ENCODE measurements at regions not wholly inside any gene's neighbourhood (a gene's known extent, or its start where the extent isn't known, plus 50 kb on each side); places are given as distances from the start of the nearest gene placed in this dataset.

DNA sequence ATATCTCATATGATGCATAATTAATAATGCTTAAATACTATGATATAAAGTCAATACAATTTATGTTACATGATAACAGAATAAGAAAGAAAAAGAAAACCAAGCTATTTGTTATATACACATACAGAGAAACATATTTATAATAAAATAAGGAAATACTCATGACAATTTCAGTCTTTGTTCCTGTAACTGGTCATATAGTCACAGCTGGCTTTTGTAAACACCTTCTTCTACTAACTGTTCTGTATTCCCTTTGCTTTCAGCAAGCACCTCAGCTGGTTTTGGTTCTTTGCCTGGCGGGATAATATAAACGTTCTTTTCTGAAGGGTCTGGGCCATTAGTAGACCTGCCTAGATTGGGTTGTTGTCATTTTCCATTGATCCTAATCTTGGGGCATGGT lies 158.5 kb downstream of the COPS8 start:
- no peak for DNase-seq (ENCODE audit: low read depth in 2 of 2)

- DNase-seq (ENCODE audit: low read depth in 2 of 2): no peak
Observed at GRCh38 chr2:237244976-237245646, 159.4 kb downstream of the COPS8 start.

- no peak for DNase-seq (ENCODE audit: low read depth in 2 of 2)
Observed at GRCh38 chr2:237250599-237250998, 163.4 kb downstream of the COL6A3 start.

DNA sequence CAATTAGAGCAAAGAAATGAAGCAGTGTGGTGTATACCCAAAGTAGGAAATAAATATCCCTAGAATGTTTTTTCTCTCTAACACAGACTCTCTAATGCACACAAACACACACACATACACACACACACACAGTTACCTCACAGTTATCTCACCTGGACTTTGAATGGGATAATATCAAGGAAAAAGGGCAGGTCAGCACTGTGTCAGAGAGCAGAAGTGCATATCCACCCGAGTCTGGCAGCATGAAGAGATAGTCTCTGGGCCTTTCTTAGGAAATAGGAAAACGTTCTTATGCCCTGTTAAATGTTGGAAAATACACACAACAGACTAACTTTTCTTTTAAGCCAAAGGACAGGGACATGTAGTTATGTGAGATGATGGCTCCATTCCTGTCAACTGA lies 162.0 kb downstream of the COL6A3 start:
- DNase-seq (ENCODE audit: low read depth in 2 of 2): no peak

DNA sequence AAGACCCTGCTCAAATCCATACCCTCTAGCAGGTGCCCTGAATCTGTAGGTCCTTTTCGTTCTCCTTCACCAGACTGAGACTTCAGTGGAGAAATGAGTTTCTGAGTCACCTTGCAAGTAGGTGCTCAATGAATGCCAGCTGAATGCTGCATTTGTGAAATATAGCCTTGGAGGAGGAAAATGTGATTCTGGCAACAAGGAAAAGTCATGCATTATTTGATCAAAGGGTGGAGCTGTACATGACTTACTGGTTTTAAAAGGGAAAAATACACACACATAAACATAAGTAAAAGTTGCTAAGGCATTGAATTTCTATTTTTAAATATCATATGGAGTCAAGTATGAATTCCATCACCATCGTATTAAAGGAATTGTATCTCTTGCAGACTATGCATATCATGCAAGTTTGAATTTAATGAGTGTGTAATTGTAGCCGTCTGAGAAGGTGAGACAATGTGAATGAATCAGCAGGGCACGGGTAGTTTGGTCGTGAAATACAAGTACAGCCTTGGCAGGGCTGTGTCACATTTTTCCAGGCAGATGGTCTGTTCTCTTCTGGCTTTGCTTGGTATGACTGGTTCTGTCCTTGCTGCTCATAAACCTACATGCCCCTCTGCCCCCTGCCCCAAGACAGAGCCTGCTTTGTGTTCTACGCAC lies 160.8 kb downstream of the COL6A3 start:
- DNase-seq (ENCODE audit: low read depth in 2 of 2): no peak

DNA sequence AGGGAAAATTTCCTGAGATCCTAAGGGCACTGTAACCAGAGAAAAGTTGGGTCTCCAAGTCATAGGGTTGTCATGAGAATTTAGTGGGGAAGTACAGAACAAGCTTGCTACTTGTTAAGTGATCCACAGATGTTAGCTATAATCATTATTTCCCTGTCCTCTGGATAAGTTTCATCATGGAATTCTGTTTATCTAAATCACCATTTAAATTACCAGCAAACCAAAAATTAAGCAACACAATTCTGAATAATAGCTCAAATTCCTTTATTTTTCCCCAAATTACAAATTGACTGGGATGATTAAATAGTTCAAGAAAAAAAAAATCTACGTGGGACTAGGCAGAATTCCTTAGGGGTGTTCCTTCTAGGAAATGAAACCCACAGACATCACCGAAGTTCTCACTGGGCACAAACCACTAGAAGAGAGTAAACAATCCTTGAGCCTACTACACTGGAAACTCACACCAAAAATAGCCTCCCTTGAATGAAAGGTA lies 159.5 kb downstream of the COL6A3 start:
- DNase-seq (ENCODE audit: low read depth in 2 of 2): no peak

GRCh38 chr2:237254911-237255578 lies 158.9 kb downstream of the COL6A3 start:
- no peak for DNase-seq (ENCODE audit: low read depth in 2 of 2)

DNA sequence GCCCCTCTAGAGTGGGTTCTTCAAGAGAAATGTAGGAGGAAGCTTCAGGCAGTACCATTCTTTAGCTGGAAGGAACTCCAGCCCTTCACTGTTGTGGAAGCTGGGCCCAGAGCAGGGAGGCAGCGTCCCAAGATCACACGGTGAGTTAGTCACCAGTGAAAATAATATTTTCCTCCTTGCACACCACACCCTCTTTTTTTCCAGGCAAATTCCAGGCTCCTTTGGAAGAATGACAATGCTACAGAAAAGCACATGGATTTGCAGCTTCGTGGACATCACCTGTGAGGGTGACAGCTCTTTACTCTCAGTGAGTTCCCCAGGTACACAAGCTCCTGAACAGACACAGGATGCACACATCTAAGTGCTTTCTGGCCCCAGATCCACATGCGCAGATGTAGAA lies 157.1 kb downstream of the COL6A3 start:
- no peak for DNase-seq (ENCODE audit: low read depth in 2 of 2)

GRCh38 chr2:237257471-237257951 lies 156.5 kb downstream of the COL6A3 start:
- DNase-seq (ENCODE audit: low read depth in 2 of 2): no peak

DNA sequence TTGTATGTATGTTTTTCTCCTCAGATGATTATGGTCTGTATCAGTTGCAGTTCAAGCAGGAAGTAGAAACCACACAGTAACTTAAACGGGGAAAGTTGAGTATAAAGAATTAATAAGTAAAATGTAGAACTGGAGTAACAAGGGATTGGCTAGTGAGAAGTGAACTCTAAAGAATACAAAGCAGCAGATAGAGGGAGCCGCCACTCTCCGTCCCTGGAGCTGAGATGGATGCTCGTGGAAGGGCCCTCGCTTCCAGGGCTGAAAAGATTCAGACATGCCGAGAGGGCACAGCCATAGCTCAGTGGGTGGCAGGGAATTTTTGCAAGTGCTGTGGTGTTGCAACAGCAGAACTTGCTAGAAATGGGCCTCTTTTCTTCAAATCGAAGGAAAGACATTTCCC lies 155.8 kb downstream of the COL6A3 start:
- DNase-seq (ENCODE audit: low read depth in 2 of 2): no peak

DNA sequence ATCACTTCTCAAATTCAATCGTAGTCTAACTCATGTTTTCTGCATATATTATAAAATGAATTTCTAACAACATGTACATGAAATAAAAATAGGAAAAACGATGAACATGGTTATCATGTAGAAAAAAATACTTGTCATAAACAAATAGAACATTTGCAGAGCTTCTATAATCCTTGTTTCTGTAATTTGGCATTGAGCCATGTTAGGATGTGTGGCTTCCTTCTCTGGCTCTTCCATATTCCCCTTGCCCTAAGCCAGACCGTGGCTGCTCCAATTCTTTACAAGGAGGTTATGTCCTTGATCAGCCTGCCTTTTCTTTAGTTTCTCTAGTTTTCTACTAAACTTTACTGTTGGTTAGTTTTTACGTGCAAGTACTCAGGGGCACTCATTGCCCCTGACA lies 155.3 kb downstream of the COL6A3 start:
- no peak for DNase-seq (ENCODE audit: low read depth in 2 of 2)

DNA sequence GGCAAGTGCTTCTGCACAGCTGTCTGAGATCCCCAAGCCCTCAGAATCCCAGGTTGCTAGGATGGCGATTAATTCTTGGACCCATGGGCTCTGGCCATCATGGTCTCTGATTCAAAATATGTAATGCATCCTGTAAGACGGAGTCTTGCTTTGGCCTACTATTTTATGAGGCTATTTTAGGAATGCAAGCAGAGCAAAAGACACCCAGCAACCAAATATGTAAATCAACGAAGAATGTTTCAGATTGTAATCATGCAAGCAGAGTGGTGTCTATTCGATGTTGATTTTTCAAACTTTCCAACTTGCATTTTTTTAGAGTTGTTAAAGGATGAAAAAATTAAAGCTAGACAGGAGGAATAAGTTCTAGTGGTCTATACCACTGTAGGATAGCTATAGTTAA lies 154.8 kb downstream of the COL6A3 start:
- no peak for DNase-seq (ENCODE audit: low read depth in 2 of 2)

DNA sequence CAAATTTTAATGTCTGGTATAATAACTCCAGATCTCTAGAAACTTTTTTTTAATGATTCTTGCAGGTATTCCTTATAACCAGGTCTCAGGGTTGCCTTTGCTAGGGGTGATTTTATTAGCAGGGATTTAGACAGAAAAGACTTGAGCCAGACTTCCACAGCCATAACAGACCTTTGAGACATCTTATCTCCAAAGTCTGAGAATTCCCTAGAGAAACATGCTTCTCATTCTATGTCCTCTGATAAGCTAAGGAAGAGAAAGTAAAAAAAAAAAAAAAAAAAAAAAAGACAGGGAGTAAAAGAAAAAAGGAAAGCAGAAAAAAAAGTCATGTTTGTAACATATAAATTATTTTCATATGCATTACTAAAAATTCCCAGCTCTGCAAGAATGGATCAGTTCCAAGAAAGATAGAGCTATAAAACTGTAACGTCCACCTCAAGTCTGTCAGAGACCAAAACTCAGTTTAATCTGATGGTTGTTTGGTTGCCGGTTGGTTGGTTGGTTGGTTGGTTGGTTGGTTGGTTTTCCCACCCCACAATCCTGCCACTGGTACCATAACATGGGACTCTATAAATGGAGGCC lies 153.8 kb downstream of the COL6A3 start:
- no peak for DNase-seq (ENCODE audit: low read depth in 2 of 2)

GRCh38 chr2:237260686-237261085 lies 153.3 kb downstream of the COL6A3 start:
- no peak for DNase-seq (ENCODE audit: low read depth in 2 of 2)

DNA sequence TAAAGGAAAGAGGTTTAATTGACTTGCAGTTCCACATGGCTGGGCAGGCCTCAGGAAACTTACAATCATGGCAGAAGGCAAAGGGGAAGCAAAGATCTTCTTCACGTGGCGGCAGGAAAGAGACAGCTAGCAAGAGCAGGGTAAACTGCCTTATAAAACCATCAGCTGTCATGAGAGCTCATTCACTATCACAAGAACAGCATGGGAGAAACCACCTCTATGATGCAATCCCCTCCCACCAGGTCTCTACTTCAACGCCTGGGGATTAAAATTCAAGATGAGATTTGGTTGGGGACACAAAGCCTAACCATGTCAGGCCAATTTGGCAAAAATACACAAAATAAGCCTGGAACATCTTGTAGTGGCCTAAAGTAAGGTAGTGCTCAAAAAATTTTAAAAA lies 152.6 kb downstream of the COL6A3 start:
- DNase-seq (ENCODE audit: low read depth in 2 of 2): no peak

DNA sequence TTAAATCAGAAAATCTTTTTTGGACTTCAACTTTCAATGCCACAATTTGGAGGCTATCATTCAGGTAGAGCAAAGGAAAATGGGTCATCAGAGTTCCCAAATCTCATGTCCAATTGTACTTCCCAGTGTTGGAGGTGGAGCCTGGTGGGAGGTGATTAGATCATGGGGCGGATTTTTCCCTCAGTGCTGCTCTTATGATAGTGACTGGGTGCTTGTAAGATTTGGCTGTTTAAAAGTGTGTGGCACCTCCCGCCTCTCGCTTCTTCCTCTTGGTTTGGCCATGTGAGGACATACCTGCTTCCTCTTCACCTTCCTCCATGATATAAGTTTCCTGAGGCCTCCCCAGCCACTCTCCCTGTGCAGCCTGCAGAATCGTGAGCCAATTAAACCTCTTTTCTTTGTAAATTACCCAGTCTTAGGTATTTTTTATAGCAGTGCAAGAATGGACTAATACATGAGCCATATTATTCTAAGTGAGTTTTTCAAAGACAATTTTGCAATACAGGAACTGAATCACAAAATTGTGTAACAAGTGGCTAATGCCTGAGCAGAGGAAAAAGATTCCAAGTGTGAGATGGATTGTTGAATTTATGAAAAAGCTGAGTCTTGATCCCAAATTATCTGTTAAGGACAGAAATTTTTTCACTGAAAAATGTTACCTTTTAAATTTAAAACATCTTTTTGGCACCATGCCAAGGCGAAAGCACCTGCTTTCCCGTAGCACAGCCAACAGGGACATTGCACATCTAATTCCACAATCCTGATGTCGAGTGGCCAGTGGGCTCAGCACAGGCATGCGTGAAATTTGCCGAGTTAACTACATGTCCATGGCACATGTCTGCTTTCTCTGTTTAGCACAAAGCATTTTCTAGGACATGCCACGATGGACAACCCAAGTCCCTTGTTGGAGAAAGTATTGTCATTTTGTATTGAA lies 150.9 kb downstream of the COL6A3 start:
- no peak for DNase-seq (ENCODE audit: low read depth in 2 of 2)

- DNase-seq (ENCODE audit: low read depth in 2 of 2): no peak
Observed at GRCh38 chr2:237264480-237265219, 149.3 kb downstream of the COL6A3 start.

DNA sequence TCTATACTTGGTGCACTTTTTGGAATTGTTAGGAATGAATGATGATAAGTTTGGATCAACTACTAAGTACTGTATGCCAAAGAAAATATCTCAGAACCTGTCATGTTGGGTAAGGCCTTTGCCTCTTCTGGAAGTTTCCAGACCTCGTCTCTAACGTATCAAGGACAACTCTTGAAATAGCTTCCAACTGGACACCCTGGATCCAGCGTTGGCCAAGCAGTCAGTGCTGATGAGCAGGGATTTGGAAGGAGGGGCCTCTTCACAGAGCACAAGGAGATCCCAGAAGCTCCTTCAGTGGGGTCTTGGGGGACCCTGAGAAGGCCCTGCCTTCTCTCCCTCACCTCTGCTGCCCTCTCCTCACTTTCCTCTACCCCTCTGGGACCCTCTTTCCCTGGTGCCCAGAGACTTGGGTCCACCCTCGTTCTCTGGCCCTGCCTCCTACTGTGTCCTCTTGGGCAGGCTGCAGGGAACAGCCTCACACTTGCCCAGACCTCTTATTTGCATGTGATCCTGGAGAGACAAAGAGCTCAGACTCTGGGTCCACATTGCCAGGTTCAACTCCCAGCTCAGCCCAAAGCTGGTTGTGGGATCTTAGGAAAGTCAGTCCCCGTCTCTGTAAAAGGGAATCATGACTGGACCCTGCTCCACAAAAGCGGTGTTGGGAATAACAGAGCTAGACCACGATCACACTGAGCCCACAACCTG lies 145.8 kb downstream of the COL6A3 start:
- DNase-seq (ENCODE audit: low read depth in 2 of 2): no peak

GRCh38 chr2:237269138-237269875 lies 144.7 kb downstream of the COL6A3 start:
- DNase-seq (ENCODE audit: low read depth in 2 of 2): no peak

Measured in activated CD4-positive, alpha-beta T cell treated with anti-CD3 and anti-CD28 coated beads for 24 hours (primary cell).